ENCODE measurements at regions not wholly inside any gene's neighbourhood (a gene's known extent, or its start where the extent isn't known, plus 50 kb on each side); places are given as distances from the start of the nearest gene placed in this dataset.

- DNase-seq (ENCODE audit: low read depth in 2 of 2), result no peak
Observed at GRCh38 chr12:65517656-65518210, 239.2 kb downstream of the MSRB3 start.

GRCh38 chr12:65518771-65519170, 240.3 kb downstream of the MSRB3 start:
- DNase-seq (ENCODE audit: low read depth in 2 of 2), result no peak

GRCh38 chr12:65520658-65521057, 242.2 kb downstream of the MSRB3 start:
- no peak for DNase-seq (ENCODE audit: low read depth in 2 of 2)

- DNase-seq (ENCODE audit: low read depth in 2 of 2), result no peak
Observed at GRCh38 chr12:65522956-65523860, 244.7 kb downstream of the MSRB3 start.

GRCh38 chr12:65524666-65525065, 246.2 kb downstream of the MSRB3 start:
- no peak for DNase-seq (ENCODE audit: low read depth in 2 of 2)

- no peak for DNase-seq (ENCODE audit: low read depth in 2 of 2)
Observed at GRCh38 chr12:65525491-65526141, 247.1 kb downstream of the MSRB3 start.

- DNase-seq (ENCODE audit: low read depth in 2 of 2), result no peak
Observed at GRCh38 chr12:65526311-65526710, 247.8 kb downstream of the MSRB3 start.

GRCh38 chr12:65528127-65528526, 249.6 kb downstream of the MSRB3 start:
- no peak for DNase-seq (ENCODE audit: low read depth in 2 of 2)

GRCh38 chr12:65529106-65529505, 250.6 kb downstream of the MSRB3 start:
- no peak for DNase-seq (ENCODE audit: low read depth in 2 of 2)

GRCh38 chr12:65529771-65530435, 251.4 kb downstream of the MSRB3 start:
- DNase-seq (ENCODE audit: low read depth in 2 of 2), result no peak

- no peak for DNase-seq (ENCODE audit: low read depth in 2 of 2)
Observed at GRCh38 chr12:65532162-65532561, 253.7 kb downstream of the MSRB3 start.

- DNase-seq (ENCODE audit: low read depth in 2 of 2), result no peak
Observed at GRCh38 chr12:65532764-65533163, 254.3 kb downstream of the MSRB3 start.

GRCh38 chr12:65533177-65533883, 254.8 kb downstream of the MSRB3 start:
- DNase-seq (ENCODE audit: low read depth in 2 of 2), result no peak

GRCh38 chr12:65534238-65534841, 255.9 kb downstream of the MSRB3 start:
- no peak for DNase-seq (ENCODE audit: low read depth in 2 of 2)

- DNase-seq (ENCODE audit: low read depth in 2 of 2), result no peak
Observed at GRCh38 chr12:65535946-65536345, 257.5 kb downstream of the MSRB3 start.

GRCh38 chr12:65536351-65536750, 257.9 kb downstream of the MSRB3 start:
- DNase-seq (ENCODE audit: low read depth in 2 of 2), result no peak

GRCh38 chr12:65536876-65537681, 258.6 kb downstream of the MSRB3 start:
- no peak for DNase-seq (ENCODE audit: low read depth in 2 of 2)

- DNase-seq (ENCODE audit: low read depth in 2 of 2), result no peak
Observed at GRCh38 chr12:65537978-65538377, 259.5 kb downstream of the MSRB3 start.

- no peak for DNase-seq (ENCODE audit: low read depth in 2 of 2)
Observed at GRCh38 chr12:65539023-65539422, 260.5 kb downstream of the MSRB3 start.

GRCh38 chr12:65540140-65540539, 261.7 kb downstream of the MSRB3 start:
- no peak for DNase-seq (ENCODE audit: low read depth in 2 of 2)
